Peyer's patch (tissue), 4 donors: ENCODE measurements at regions not wholly inside any gene's neighbourhood (a gene's known extent, or its start where the extent isn't known, plus 50 kb on each side); places are given as distances from the start of the nearest gene placed in this dataset.
"Not testable (repeated sequence)": the region's sequence is repeated elsewhere in the genome, so short reads cannot be mapped to it uniquely, and the experiment has no call there.

Experiments used
- POLR2A ChIP-seq, 2 donors: fragments of 450-650 bp; IDR thresholded peaks; one replicate each; pipeline ENCODE4 v1.5.1; 2017; ENCODE audit warnings: antibody characterized with exemption in 2 of 2, mild to moderate bottlenecking in 2 of 2, moderate library complexity in 2 of 2
- TF ChIP-seq, protein P1 (sequence below), 6 experiments: fragments of 450-650 bp in 4 of 6; fragments of 200-600 bp in 2 of 6; sonication (generic) in 1 of 6; IDR thresholded peaks; one replicate each; pipeline ENCODE4 v1.5.1; 2017 to 2019; ENCODE audit warnings: antibody characterized with exemption in 6 of 6, mild to moderate bottlenecking in 3 of 6, moderate library complexity in 1 of 6

DNA sequence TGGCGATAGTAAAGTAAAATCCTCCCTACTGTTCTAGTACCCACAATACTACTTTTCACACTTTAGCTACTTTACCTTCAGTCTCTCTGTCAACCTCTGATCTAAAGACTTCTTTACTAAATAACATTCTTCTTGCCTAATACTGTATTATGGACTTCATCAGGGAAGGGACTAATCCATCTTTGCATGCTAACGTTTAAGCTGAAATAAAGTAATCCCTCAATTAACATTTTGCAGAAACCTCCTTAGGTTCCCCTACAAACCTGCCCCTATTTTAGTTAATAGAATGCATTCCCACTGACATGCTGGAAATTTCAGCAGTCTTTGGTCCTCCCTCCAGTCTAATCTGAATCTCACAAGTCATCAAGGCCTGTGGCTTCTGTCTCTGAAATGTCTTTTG lies 99.1 kb upstream of the NBPF8 start:
- TF ChIP-seq, protein P1, sequence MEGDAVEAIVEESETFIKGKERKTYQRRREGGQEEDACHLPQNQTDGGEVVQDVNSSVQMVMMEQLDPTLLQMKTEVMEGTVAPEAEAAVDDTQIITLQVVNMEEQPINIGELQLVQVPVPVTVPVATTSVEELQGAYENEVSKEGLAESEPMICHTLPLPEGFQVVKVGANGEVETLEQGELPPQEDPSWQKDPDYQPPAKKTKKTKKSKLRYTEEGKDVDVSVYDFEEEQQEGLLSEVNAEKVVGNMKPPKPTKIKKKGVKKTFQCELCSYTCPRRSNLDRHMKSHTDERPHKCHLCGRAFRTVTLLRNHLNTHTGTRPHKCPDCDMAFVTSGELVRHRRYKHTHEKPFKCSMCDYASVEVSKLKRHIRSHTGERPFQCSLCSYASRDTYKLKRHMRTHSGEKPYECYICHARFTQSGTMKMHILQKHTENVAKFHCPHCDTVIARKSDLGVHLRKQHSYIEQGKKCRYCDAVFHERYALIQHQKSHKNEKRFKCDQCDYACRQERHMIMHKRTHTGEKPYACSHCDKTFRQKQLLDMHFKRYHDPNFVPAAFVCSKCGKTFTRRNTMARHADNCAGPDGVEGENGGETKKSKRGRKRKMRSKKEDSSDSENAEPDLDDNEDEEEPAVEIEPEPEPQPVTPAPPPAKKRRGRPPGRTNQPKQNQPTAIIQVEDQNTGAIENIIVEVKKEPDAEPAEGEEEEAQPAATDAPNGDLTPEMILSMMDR (IDR thresholded peaks at IDR 0.05), result not testable (repeated sequence)
- not testable (repeated sequence) for TF ChIP-seq POLR2A (IDR thresholded peaks at IDR 0.05)
